Adrenal gland (tissue), 5 donors: ENCODE measurements at regions not wholly inside any gene's neighbourhood (a gene's known extent, or its start where the extent isn't known, plus 50 kb on each side); places are given as distances from the start of the nearest gene placed in this dataset.

Experiments used
- POLR2A ChIP-seq, 2 donors: fragments of 450-650 bp; IDR thresholded peaks; one replicate each; pipeline ENCODE4 v1.6.1; 2017; ENCODE audit warnings: antibody characterized with exemption in 2 of 2, mild to moderate bottlenecking in 2 of 2, moderate library complexity in 1 of 2
- TF ChIP-seq, protein P1 (sequence below), 6 experiments: fragments of 450-650 bp in 4 of 6; fragments of 200-600 bp in 2 of 6; sonication (generic) in 1 of 6; IDR thresholded peaks; 1 replicate in 5 of 6; 2 replicates in 1 of 6; pipeline versions ENCODE4 v1.5.1 to v1.8.0; 2016 to 2021; ENCODE audit warnings: antibody characterized with exemption in 6 of 6, mild to moderate bottlenecking in 2 of 6, moderate library complexity in 1 of 6
- donor health status: DM: no; HTN: no; CAD: no.

DNA sequence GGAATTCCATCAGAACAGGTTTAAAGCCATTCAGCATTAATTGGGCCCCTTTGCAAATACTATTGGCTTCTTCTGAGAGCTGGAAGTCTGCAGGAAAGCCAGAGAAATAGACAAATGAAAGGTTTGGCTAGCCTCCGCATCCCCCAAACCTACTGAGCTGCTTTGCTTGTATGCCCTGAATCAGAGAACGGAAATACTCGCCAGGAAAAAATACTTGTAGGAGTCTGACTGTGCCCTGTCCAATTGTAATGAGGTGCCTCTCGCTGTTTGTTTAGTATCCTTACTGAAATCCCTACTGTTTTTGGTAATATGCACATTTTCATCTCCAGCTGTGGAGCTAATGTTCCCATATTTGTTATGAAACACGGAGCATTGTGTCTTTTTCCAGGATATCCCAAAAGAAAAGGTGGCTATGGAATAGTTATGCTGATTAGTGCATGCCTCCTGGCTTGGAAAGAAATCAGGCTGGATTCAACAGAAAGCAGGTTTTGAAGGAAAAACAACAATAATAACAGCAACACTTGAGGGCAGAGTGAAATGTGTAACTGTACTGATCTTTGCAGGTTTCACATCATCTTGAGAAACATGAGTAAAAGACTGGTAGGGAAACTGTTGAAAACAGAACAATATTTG, 50.7 kb upstream of the NLGN4X start:
- TF ChIP-seq, protein P1, sequence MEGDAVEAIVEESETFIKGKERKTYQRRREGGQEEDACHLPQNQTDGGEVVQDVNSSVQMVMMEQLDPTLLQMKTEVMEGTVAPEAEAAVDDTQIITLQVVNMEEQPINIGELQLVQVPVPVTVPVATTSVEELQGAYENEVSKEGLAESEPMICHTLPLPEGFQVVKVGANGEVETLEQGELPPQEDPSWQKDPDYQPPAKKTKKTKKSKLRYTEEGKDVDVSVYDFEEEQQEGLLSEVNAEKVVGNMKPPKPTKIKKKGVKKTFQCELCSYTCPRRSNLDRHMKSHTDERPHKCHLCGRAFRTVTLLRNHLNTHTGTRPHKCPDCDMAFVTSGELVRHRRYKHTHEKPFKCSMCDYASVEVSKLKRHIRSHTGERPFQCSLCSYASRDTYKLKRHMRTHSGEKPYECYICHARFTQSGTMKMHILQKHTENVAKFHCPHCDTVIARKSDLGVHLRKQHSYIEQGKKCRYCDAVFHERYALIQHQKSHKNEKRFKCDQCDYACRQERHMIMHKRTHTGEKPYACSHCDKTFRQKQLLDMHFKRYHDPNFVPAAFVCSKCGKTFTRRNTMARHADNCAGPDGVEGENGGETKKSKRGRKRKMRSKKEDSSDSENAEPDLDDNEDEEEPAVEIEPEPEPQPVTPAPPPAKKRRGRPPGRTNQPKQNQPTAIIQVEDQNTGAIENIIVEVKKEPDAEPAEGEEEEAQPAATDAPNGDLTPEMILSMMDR (IDR thresholded peaks at IDR 0.05) = no peak
- no peak for TF ChIP-seq POLR2A (IDR thresholded peaks at IDR 0.05)
